NT2/D1 (cell line): ENCODE measurements at regions not wholly inside any gene's neighbourhood (a gene's known extent, or its start where the extent isn't known, plus 50 kb on each side); places are given as distances from the start of the nearest gene placed in this dataset.
A peak's percentile ranks its signal among the peaks of the same experiment; 100 is the strongest.

Source experiments
- DNase-seq: peaks from one replicate; pipeline ENCODE4 v3.0.0-alpha.2; 2011; ENCODE audit warnings: low read depth, low spot score
- H3K27me3 ChIP-seq: 2 replicates; pipeline ENCODE4 v1.6.0; 2011; ENCODE audit warnings: mild to moderate bottlenecking; ENCODE audit not compliant: insufficient read length, insufficient read depth
- H3K36me3 ChIP-seq: 2 replicates; pipeline ENCODE4 v1.6.1; 2011; ENCODE audit warnings: mild to moderate bottlenecking, low read length, mixed read lengths; ENCODE audit not compliant: insufficient read depth, insufficient read length
- H3K4me1 ChIP-seq: 2 replicates; pipeline ENCODE4 v1.5.1; 2011; ENCODE audit not compliant: insufficient read depth, insufficient read length
- H3K4me3 ChIP-seq: 2 replicates; pipeline ENCODE4 v1.5.1; 2011; ENCODE audit warnings: low read depth; ENCODE audit not compliant: insufficient read length
- H3K9ac ChIP-seq: 2 replicates; pipeline ENCODE4 v1.6.0; 2011; ENCODE audit warnings: low read depth; ENCODE audit not compliant: insufficient read length
- H3K9me3 ChIP-seq: 2 replicates; pipeline ENCODE4 v1.5.1; 2011; ENCODE audit warnings: mild to moderate bottlenecking, low read length; ENCODE audit not compliant: insufficient read depth
- SUZ12 ChIP-seq: IDR thresholded peaks from 2 replicates; pipeline ENCODE4 v1.6.1; 2011; ENCODE audit not compliant: insufficient read length, insufficient read depth; ENCODE audit errors: extremely low read depth
- YY1 ChIP-seq: IDR thresholded peaks from 2 replicates; pipeline ENCODE4 v1.6.1; 2011; ENCODE audit not compliant: insufficient read length, insufficient read depth
- ZNF274 ChIP-seq: IDR thresholded peaks from 2 replicates; pipeline ENCODE4 v1.6.1; 2011; ENCODE audit warnings: mild to moderate bottlenecking, low read depth, low read length

DNA sequence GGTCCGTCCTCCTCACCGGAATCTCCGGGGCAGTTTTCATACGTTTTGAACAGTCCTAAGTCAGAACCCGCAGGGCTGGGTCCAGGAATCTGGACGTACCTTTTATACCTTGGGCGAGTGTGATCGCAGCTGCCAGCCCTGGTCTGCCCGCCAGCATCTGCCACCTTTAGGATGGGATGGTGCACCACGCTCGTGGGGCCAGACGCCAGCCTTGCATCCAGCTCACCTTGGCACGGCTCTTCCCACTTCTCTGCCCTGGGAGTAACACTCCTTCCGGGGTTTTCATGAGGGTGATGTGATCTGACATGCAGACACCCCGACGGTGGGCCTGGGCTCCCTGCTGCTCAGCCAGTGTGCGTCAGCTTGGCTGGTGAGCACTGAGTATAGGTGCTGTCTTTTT, 66.6 kb upstream of the ZNF469 start:
- peaks cover 18% of the 10 kb centered on the region for H3K4me1 ChIP-seq
- no peak for DNase-seq
- TF ChIP-seq YY1 (no peak), SUZ12 (no peak)

GRCh38 chr16:88316941-88317612, 65.7 kb upstream of the ZNF469 start:
- peaks cover 18% of the 10 kb centered on the region for H3K4me1 ChIP-seq
- H3K36me3 ChIP-seq: no peaks in the 10 kb centered on the region
- no peak overlapping the region for H3K4me3 ChIP-seq
- no peak for TF ChIP-seq YY1
- no peak for TF ChIP-seq ZNF274
- no peak for TF ChIP-seq SUZ12
- peaks cover 20% of the 10 kb centered on the region for H3K9me3 ChIP-seq
- H3K9ac ChIP-seq: no peak overlapping the region
- no peaks in the 10 kb centered on the region for H3K27me3 ChIP-seq
- DNase-seq: no peak

More for the DNA sequence above, 66.6 kb upstream of the ZNF469 start:
- H3K4me3 ChIP-seq: no peak overlapping the region
- peak overlapping the region; percentile 8 for H3K9ac ChIP-seq
- H3K9me3 ChIP-seq: peaks cover 24% of the 10 kb centered on the region
- no peaks in the 10 kb centered on the region for H3K27me3 ChIP-seq
- H3K36me3 ChIP-seq: no peaks in the 10 kb centered on the region

DNA sequence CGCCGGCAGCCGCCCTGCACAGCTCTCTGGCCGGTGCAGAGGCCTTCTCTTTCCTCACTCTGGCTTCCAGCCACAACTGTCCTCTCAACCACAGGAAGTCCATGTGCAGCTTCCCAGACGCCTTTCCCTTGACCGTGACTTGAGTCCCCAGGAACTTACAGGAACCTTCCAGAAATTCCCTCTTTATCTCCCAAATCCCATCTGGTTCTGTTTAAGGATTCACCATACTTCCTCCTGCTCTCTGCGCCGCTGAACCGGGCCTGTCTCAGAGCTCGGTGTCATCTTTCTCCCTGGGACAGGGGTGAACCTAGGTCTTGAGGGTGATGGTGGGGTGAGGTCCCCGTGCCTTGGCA, 65.2 kb upstream of the ZNF469 start:
- Histone ChIP-seq H3K36me3 (no peaks in the 10 kb centered on the region), H3K9ac (no peak overlapping the region), H3K9me3 (peaks cover 15% of the 10 kb centered on the region), H3K4me1 (peaks cover 18% of the 10 kb centered on the region), H3K27me3 (no peaks in the 10 kb centered on the region), H3K4me3 (no peak overlapping the region)
- no peak for DNase-seq
- TF ChIP-seq YY1 (no peak), ZNF274 (no peak), SUZ12 (no peak)

- no peak for DNase-seq
- H3K9ac ChIP-seq: no peak overlapping the region
- TF ChIP-seq ZNF274 (no peak), SUZ12 (no peak), YY1 (no peak)
Observed at GRCh38 chr16:88318051-88318450, 64.7 kb upstream of the ZNF469 start.

DNA sequence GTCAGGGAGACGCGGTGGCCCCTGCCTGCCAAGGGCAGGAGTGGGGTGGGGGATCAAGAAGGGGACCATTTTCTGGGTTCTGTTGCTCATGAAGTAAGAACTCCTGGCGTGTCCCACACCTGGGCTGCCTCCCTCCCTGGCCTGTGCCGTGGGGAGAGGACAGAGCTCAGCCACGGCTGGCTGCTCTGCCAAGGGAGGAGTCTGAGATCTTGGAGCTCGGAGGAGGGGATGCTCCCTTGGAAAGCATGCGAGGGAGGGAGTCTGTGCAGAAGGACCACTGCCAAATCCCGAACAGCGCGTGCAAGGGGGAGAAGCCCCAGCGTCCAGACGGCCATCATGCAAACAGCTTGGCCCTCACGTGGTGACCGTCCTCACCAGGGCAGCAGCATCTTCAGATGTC, 64.2 kb upstream of the ZNF469 start:
- Histone ChIP-seq H3K4me1 (peaks cover 18% of the 10 kb centered on the region), H3K36me3 (no peaks in the 10 kb centered on the region), H3K4me3 (no peak overlapping the region), H3K27me3 (no peaks in the 10 kb centered on the region), H3K9ac (no peak overlapping the region), H3K9me3 (peaks cover 12% of the 10 kb centered on the region; the same call in 1 of the 2 replicates)
- no peak for DNase-seq
- TF ChIP-seq YY1: no peak
- no peak for TF ChIP-seq SUZ12
- TF ChIP-seq ZNF274: no peak

More at GRCh38 chr16:88318051-88318450, 64.7 kb upstream of the ZNF469 start:
- Histone ChIP-seq H3K4me3 (no peak overlapping the region), H3K9me3 (peaks cover 12% of the 10 kb centered on the region; the same call in 1 of the 2 replicates), H3K36me3 (no peaks in the 10 kb centered on the region), H3K27me3 (no peaks in the 10 kb centered on the region), H3K4me1 (peaks cover 18% of the 10 kb centered on the region)

- H3K36me3 ChIP-seq: no peaks in the 10 kb centered on the region
- H3K9me3 ChIP-seq: peaks cover 12% of the 10 kb centered on the region; the same call in 1 of the 2 replicates
- no peaks in the 10 kb centered on the region for H3K27me3 ChIP-seq
- H3K4me3 ChIP-seq: no peak overlapping the region
- peaks cover 18% of the 10 kb centered on the region for H3K4me1 ChIP-seq
- H3K9ac ChIP-seq: no peak overlapping the region
- no peak for DNase-seq
- no peak for TF ChIP-seq YY1
- no peak for TF ChIP-seq SUZ12
- TF ChIP-seq ZNF274: no peak
Observed at GRCh38 chr16:88319116-88319965, 63.4 kb upstream of the ZNF469 start.

DNA sequence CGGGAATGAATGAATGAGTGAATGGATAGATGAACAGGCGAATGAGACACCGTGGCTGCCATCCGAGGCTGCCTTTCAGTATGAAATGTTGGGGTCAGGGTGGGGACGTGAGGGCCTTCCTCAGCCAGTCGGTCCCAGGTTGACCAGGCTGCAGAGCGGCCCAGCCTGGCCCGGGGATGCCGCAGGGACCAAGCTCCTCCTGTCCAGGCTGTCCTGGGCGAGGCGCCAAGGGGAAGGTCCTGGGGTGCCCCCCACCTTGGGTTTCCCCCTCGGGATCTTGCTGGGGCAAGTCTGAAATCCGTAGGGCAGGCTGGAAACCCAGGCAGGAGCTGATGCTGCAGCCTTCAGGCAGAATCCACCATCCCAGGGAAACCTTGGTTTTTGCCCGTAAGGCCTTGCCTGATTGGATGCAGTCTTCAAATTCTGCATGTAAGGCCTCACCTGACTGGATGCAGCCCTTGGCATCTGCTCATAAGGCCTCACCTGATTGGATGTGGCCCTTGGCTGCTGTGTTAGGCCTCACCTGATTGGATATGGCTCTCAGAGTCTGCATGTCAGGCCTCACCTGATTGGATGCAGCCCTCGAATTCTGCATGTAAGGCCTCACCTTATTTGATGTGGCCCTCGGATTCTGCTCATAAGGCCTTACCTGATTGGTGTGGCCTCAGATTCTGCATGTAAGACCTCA, 61.7 kb upstream of the ZNF469 start:
- Histone ChIP-seq H3K9ac (no peak overlapping the region), H3K27me3 (no peaks in the 10 kb centered on the region), H3K36me3 (no peaks in the 10 kb centered on the region), H3K9me3 (peaks cover 12% of the 10 kb centered on the region; the same call in 1 of the 2 replicates), H3K4me3 (no peak overlapping the region), H3K4me1 (peaks cover 11% of the 10 kb centered on the region)
- TF ChIP-seq SUZ12: no peak
- no peak for TF ChIP-seq ZNF274
- TF ChIP-seq YY1: no peak
- no peak for DNase-seq
